ENCODE measurements at regions not wholly inside any gene's neighbourhood (a gene's known extent, or its start where the extent isn't known, plus 50 kb on each side); places are given as distances from the start of the nearest gene placed in this dataset.

DNA sequence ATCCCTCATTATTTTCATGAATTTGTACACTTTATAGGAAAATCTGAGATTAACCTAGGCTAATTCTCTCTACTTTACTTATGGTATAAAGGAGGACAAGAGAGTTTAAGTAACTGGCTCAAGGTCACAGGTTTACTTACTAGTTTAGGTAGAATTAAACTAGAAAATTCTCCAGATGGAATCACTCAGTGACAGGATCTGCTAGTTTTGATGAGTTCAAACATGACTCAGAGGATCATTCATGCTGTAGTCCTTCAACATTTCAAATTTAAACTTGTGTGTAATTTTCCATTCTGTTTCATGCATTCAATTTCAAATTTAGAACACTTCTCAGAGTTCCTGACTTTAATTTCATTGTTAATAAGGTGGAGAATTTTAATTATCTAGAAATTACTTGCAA lies 485.7 kb upstream of the TUSC1 start:
- no peak overlapping the region for H3K4me3 ChIP-seq (ENCODE audit: low read length)
- no peak overlapping the region for H3K27ac ChIP-seq (ENCODE audit: low read depth, low read length)
- H3K36me3 ChIP-seq (ENCODE audit: control insufficient read depth, insufficient read depth, low read length), result no peaks in the 10 kb centered on the region
- H3K27me3 ChIP-seq (ENCODE audit: control insufficient read depth, insufficient read depth, low read length), result no peaks in the 10 kb centered on the region
- H3K9ac ChIP-seq (ENCODE audit: low read length), result no peak overlapping the region
- H3K4me1 ChIP-seq (ENCODE audit: control insufficient read depth, insufficient read depth, low read length), result no peaks in the 10 kb centered on the region

DNA sequence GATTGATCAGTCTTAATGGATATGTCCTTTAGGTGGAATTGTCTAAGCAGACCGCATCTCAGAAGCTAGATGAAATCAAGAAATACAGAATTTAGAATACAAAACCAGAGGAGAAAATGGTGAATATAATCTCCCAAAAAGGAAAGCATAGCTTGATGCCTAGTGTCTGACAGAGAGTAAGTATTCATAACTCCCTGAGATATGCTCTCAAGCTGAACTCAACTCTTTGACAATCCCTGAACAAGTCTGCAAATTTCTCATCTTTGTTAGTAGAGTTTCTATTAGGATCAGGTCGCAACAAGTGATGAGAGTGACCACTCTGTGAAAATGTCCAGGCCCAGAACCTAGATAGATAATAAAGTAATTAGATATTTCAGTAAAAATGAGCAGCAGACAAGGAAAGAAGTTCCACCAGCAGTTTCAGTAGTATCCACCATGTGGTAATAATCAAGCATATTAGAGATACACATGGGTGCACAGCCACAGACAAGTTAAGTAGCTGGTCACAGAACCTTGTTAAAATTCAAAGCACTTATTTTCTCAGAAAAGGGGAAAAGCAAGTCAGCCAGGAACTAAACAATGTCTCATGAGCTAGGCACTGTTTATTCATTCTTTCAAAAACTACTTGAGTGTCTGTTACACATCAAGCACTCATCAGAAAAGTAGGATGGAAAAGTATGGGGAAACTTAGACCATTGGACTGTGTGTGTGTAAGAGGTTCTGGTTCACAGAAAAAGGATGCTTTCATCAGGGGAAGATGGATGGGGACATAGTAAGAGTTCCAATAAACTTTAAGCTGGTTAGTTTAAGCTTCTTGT lies 481.5 kb upstream of the TUSC1 start:
- no peak overlapping the region for H3K27ac ChIP-seq (ENCODE audit: low read depth, low read length)
- H3K4me3 ChIP-seq (ENCODE audit: low read length), result no peak overlapping the region
- H3K27me3 ChIP-seq (ENCODE audit: control insufficient read depth, insufficient read depth, low read length), result no peaks in the 10 kb centered on the region
- H3K9ac ChIP-seq (ENCODE audit: low read length), result no peak overlapping the region
- H3K4me1 ChIP-seq (ENCODE audit: control insufficient read depth, insufficient read depth, low read length), result no peaks in the 10 kb centered on the region
- no peaks in the 10 kb centered on the region for H3K36me3 ChIP-seq (ENCODE audit: control insufficient read depth, insufficient read depth, low read length)

GRCh38 chr9:26158631-26159150 lies 480.4 kb upstream of the TUSC1 start:
- Histone ChIP-seq H3K9ac (ENCODE audit: low read length) (no peak overlapping the region), H3K27ac (ENCODE audit: low read depth, low read length) (no peak overlapping the region), H3K4me3 (ENCODE audit: low read length) (no peak overlapping the region), H3K36me3 (ENCODE audit: control insufficient read depth, insufficient read depth, low read length) (no peaks in the 10 kb centered on the region), H3K27me3 (ENCODE audit: control insufficient read depth, insufficient read depth, low read length) (no peaks in the 10 kb centered on the region), H3K4me1 (ENCODE audit: control insufficient read depth, insufficient read depth, low read length) (no peaks in the 10 kb centered on the region)

DNA sequence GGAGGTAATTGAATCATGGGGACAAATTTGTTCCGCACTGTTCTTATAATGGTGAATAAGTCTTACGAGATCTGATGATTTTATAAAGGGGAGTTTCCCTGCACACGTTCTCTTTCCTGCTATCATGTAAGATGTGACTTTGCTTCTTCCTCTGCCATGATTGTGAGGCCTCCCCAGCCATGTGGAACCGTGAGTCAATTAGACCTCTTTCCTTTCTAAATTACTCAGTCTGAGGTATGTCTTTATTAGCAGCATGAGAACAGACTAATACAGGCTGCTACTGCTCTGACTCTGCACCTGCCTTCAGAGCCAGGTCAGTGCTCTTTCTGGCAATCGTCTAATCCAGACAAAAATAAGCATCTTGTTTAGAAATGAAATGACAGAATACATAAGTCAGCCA lies 479.2 kb upstream of the TUSC1 start:
- no peaks in the 10 kb centered on the region for H3K4me1 ChIP-seq (ENCODE audit: control insufficient read depth, insufficient read depth, low read length)
- H3K27me3 ChIP-seq (ENCODE audit: control insufficient read depth, insufficient read depth, low read length), result no peaks in the 10 kb centered on the region
- no peaks in the 10 kb centered on the region for H3K36me3 ChIP-seq (ENCODE audit: control insufficient read depth, insufficient read depth, low read length)
- no peak overlapping the region for H3K27ac ChIP-seq (ENCODE audit: low read depth, low read length)
- no peak overlapping the region for H3K4me3 ChIP-seq (ENCODE audit: low read length)
- no peak overlapping the region for H3K9ac ChIP-seq (ENCODE audit: low read length)

DNA sequence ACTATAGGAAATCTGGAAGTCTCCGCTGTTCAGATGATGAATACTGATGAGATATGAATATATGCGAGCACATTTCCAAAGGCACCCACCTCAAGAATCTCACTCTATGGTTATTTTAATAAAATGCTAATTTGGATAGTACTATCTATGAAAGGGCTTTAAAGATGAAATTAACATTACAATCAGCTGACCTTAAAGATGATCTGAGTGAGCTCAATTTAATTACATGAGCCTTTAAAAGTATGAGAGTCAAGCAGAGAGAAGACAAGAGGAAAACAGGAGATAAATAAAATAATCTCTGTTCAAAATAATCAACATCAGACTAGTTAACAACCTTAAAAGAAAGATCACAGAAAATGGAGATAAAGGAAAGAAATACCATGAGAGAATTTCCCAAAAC lies 474.1 kb upstream of the TUSC1 start:
- H3K9ac ChIP-seq (ENCODE audit: low read length), result no peak overlapping the region
- no peaks in the 10 kb centered on the region for H3K4me1 ChIP-seq (ENCODE audit: control insufficient read depth, insufficient read depth, low read length)
- H3K27me3 ChIP-seq (ENCODE audit: control insufficient read depth, insufficient read depth, low read length), result no peaks in the 10 kb centered on the region
- no peak overlapping the region for H3K4me3 ChIP-seq (ENCODE audit: low read length)
- H3K36me3 ChIP-seq (ENCODE audit: control insufficient read depth, insufficient read depth, low read length), result no peaks in the 10 kb centered on the region
- no peak overlapping the region for H3K27ac ChIP-seq (ENCODE audit: low read depth, low read length)

DNA sequence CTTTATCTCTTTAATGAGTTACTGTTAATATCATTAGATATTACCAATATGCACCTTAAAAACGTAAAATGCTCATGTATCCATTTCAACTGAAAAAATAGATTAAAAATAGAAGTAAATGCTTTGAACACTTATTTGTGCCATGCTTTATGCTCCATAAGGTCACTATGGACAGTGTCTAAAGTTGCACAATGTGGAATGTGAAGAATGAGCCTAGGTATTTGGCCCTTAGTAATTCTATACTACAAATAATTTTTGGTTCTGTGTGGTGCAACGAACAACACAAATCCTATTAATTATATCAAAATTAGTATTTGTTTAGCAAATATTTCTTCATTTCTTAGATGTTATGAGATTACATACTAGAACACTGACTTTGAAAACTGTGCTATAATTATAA lies 469.9 kb upstream of the TUSC1 start:
- no peak overlapping the region for H3K9ac ChIP-seq (ENCODE audit: low read length)
- no peak overlapping the region for H3K27ac ChIP-seq (ENCODE audit: low read depth, low read length)
- no peaks in the 10 kb centered on the region for H3K4me1 ChIP-seq (ENCODE audit: control insufficient read depth, insufficient read depth, low read length)
- H3K36me3 ChIP-seq (ENCODE audit: control insufficient read depth, insufficient read depth, low read length), result no peaks in the 10 kb centered on the region
- H3K27me3 ChIP-seq (ENCODE audit: control insufficient read depth, insufficient read depth, low read length), result no peaks in the 10 kb centered on the region
- H3K4me3 ChIP-seq (ENCODE audit: low read length), result no peak overlapping the region

GRCh38 chr9:26145938-26146337 lies 467.7 kb upstream of the TUSC1 start:
- Histone ChIP-seq H3K4me3 (ENCODE audit: low read length) (no peak overlapping the region), H3K36me3 (ENCODE audit: control insufficient read depth, insufficient read depth, low read length) (no peaks in the 10 kb centered on the region), H3K4me1 (ENCODE audit: control insufficient read depth, insufficient read depth, low read length) (no peaks in the 10 kb centered on the region), H3K27me3 (ENCODE audit: control insufficient read depth, insufficient read depth, low read length) (no peaks in the 10 kb centered on the region), H3K27ac (ENCODE audit: low read depth, low read length) (no peak overlapping the region), H3K9ac (ENCODE audit: low read length) (no peak overlapping the region)

DNA sequence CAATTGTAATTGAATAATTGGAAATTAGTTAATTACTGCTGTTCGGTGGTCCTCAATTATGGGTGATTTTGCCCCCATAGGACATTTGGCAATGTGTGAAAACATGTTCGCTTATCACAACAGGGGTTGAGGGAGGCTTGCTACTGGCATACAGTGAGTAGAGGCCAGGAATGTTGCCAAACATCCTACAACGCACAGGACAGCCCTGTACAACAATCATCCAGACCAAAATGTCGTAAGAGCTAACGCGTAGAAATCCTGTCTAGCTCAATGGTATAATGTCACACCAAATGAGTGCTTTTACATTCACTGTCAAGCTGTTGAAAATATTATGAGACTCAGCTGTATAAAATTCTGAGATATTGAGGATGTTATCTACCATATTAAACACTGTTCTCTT lies 464.4 kb upstream of the TUSC1 start:
- no peaks in the 10 kb centered on the region for H3K36me3 ChIP-seq (ENCODE audit: control insufficient read depth, insufficient read depth, low read length)
- no peaks in the 10 kb centered on the region for H3K4me1 ChIP-seq (ENCODE audit: control insufficient read depth, insufficient read depth, low read length)
- H3K9ac ChIP-seq (ENCODE audit: low read length), result no peak overlapping the region
- H3K27ac ChIP-seq (ENCODE audit: low read depth, low read length), result no peak overlapping the region
- no peak overlapping the region for H3K4me3 ChIP-seq (ENCODE audit: low read length)
- H3K27me3 ChIP-seq (ENCODE audit: control insufficient read depth, insufficient read depth, low read length), result no peaks in the 10 kb centered on the region

- Histone ChIP-seq H3K36me3 (ENCODE audit: control insufficient read depth, insufficient read depth, low read length) (no peaks in the 10 kb centered on the region), H3K9ac (ENCODE audit: low read length) (no peak overlapping the region), H3K4me1 (ENCODE audit: control insufficient read depth, insufficient read depth, low read length) (no peaks in the 10 kb centered on the region), H3K27me3 (ENCODE audit: control insufficient read depth, insufficient read depth, low read length) (no peaks in the 10 kb centered on the region), H3K4me3 (ENCODE audit: low read length) (no peak overlapping the region), H3K27ac (ENCODE audit: low read depth, low read length) (no peak overlapping the region)
These were observed 464.0 kb upstream of the TUSC1 start for GRCh38 chr9:26142201-26142600.

GRCh38 chr9:26133537-26133936 lies 455.3 kb upstream of the TUSC1 start:
- no peak overlapping the region for H3K4me3 ChIP-seq (ENCODE audit: low read length)
- no peaks in the 10 kb centered on the region for H3K4me1 ChIP-seq (ENCODE audit: control insufficient read depth, insufficient read depth, low read length)
- no peak overlapping the region for H3K27ac ChIP-seq (ENCODE audit: low read depth, low read length)
- no peaks in the 10 kb centered on the region for H3K36me3 ChIP-seq (ENCODE audit: control insufficient read depth, insufficient read depth, low read length)
- H3K27me3 ChIP-seq (ENCODE audit: control insufficient read depth, insufficient read depth, low read length), result no peaks in the 10 kb centered on the region
- no peak overlapping the region for H3K9ac ChIP-seq (ENCODE audit: low read length)

- Histone ChIP-seq H3K27ac (ENCODE audit: low read depth, low read length) (no peak overlapping the region), H3K9ac (ENCODE audit: low read length) (no peak overlapping the region), H3K4me1 (ENCODE audit: control insufficient read depth, insufficient read depth, low read length) (no peaks in the 10 kb centered on the region), H3K36me3 (ENCODE audit: control insufficient read depth, insufficient read depth, low read length) (no peaks in the 10 kb centered on the region), H3K4me3 (ENCODE audit: low read length) (no peak overlapping the region), H3K27me3 (ENCODE audit: control insufficient read depth, insufficient read depth, low read length) (no peaks in the 10 kb centered on the region)
These were observed 454.6 kb upstream of the TUSC1 start for GRCh38 chr9:26132746-26133312.

DNA sequence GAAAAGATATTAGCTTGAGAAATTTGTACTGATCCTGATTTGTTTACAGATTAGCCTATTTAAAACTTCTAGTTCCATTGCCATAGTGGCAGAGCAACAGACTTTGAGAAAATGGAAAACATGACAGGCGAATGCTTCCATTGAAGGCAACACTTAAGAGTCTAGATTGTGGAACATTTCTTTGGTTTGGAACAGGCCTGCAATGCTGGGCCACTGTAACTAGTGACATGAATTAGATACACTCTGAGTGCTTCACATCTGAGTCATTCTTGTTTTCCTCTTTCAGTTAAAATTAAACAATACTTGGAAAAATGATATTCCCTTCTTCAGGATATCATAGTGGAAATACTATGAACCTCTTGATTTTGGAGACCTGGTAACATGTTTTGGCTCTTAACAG lies 453.6 kb upstream of the TUSC1 start:
- H3K9ac ChIP-seq (ENCODE audit: low read length), result no peak overlapping the region
- H3K4me1 ChIP-seq (ENCODE audit: control insufficient read depth, insufficient read depth, low read length), result no peaks in the 10 kb centered on the region
- H3K4me3 ChIP-seq (ENCODE audit: low read length), result no peak overlapping the region
- H3K36me3 ChIP-seq (ENCODE audit: control insufficient read depth, insufficient read depth, low read length), result no peaks in the 10 kb centered on the region
- no peak overlapping the region for H3K27ac ChIP-seq (ENCODE audit: low read depth, low read length)
- H3K27me3 ChIP-seq (ENCODE audit: control insufficient read depth, insufficient read depth, low read length), result no peaks in the 10 kb centered on the region

GRCh38 chr9:26129217-26129616 lies 451.0 kb upstream of the TUSC1 start:
- Histone ChIP-seq H3K27ac (ENCODE audit: low read depth, low read length) (no peak overlapping the region), H3K36me3 (ENCODE audit: control insufficient read depth, insufficient read depth, low read length) (no peaks in the 10 kb centered on the region), H3K9ac (ENCODE audit: low read length) (no peak overlapping the region), H3K27me3 (ENCODE audit: control insufficient read depth, insufficient read depth, low read length) (no peaks in the 10 kb centered on the region), H3K4me3 (ENCODE audit: low read length) (no peak overlapping the region), H3K4me1 (ENCODE audit: control insufficient read depth, insufficient read depth, low read length) (no peaks in the 10 kb centered on the region)

Data from rectal smooth muscle tissue (tissue), 1 donor.